HS-27A (cell line): ENCODE measurements at regions not wholly inside any gene's neighbourhood (a gene's known extent, or its start where the extent isn't known, plus 50 kb on each side); places are given as distances from the start of the nearest gene placed in this dataset.
"Not testable (repeated sequence)": the region's sequence is repeated elsewhere in the genome, so short reads cannot be mapped to it uniquely, and the experiment has no call there.

Experiments
- DNase-seq: peaks from one replicate; pipeline ENCODE4 v3.0.0-alpha.2; 2012; ENCODE audit warnings: low read depth, missing footprints

GRCh38 chr9:119917175-119917574 lies 547.9 kb upstream of the BRINP1 start:
- no peak for DNase-seq

DNA sequence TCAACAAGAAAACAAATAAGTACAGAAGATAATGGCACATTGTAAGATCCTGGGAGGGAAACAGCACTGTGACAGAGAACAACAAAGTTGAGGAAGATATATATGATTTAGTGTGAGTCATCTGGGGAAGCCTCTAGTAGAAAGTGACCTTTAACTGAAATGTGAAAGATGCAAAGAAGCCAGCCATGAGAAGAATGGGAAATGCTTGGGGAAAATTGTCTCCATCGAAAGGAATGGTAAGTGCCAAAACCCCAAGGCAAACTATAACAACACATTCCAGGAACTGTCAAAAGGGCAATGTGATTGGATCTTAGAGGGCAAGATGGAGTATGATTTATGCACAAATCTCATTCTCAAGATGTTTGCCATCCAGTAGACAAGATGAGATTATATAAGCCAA lies 537.8 kb upstream of the BRINP1 start:
- no peak for DNase-seq

GRCh38 chr9:119905724-119906123 lies 536.5 kb upstream of the BRINP1 start:
- DNase-seq = no peak

- DNase-seq = no peak
Measured at GRCh38 chr9:119903851-119904250, 534.6 kb upstream of the BRINP1 start.

DNA sequence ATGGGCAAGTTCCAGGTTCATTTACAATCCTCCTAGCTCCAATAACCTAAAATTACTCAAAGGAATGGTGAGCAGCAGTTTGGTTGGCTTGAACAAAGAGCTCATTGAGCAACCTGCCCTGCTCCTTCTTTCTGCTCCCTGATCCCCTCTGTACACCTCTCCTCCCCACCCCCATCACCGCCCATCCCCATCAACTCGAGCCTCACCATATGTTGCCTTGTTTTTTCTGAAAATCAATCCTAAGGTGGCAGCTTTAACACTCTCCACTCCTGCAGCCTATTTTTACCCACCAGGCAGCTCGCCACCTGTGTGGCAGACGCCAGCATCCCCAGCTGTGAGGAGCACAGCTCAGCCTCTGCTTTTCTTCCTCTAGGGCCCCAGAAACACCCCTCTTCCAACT lies 533.4 kb upstream of the BRINP1 start:
- no peak for DNase-seq

GRCh38 chr9:119898316-119898715 lies 529.1 kb upstream of the BRINP1 start:
- DNase-seq = no peak

GRCh38 chr9:119884438-119884837 lies 515.2 kb upstream of the BRINP1 start:
- no peak for DNase-seq

DNA sequence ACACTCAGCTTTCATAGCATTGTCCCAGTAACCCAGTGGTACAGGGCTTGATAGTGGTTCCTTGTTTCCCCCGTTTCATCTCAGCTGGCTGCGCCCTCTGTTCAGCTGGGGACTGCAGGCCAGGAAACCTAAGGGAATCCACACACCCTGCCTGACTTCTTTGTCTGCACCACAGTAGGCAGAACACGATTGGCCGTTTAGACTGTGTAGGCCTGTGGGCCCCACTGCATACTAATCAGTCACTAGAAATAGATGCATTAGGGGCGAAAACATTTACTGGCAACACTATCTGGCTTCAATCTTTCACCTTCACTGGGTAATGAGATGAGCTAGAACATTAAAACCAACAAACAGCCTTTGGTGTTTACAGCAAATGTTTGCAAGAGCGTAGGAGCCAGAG lies 512.7 kb upstream of the BRINP1 start:
- no peak for DNase-seq

- DNase-seq = no peak
Measured at GRCh38 chr9:119880361-119880760, 511.1 kb upstream of the BRINP1 start.

DNA sequence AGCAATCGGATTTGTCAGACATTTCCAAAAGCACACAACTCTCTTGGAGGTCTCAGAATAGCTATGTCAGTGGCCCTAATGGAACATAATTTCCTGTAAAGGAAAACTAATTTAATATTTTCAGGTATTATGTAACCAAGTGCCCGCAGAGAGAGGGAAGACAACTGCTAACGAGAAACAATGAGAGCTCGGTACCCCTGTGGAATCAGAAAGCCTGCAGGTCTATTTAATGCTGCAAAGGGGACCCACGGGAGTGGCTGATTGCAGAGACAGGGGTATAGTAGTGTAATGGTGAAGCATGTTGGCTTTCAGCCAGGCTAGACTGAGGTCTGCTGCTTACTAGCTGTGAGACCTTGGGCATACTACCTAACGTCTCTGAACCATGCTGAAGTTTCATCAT lies 508.1 kb upstream of the BRINP1 start:
- no peak for DNase-seq

GRCh38 chr9:119873877-119874276 lies 504.6 kb upstream of the BRINP1 start:
- no peak for DNase-seq

DNA sequence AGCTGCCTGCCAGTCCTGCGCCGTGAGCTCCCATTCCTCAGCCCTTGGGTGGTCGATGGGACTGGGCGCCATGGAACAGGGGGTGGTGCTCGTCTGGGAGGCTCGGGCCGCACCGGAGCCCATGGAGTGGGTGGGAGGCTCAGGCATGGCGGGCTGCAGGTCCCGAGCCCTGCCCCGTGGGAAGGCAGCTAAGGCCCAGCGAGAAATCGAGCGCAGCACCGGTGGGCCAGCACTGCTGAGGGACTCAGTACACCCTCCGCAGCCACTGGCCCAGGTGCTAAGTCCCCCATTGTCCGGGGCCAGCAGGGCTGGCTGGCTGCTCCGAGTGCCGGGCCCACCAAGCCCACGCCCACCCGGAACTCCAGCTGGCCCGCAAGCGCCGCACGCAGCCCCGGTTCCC lies 501.0 kb upstream of the BRINP1 start:
- DNase-seq = not testable (repeated sequence)

- DNase-seq = no peak
Measured at GRCh38 chr9:119868694-119869093, 499.5 kb upstream of the BRINP1 start.

DNA sequence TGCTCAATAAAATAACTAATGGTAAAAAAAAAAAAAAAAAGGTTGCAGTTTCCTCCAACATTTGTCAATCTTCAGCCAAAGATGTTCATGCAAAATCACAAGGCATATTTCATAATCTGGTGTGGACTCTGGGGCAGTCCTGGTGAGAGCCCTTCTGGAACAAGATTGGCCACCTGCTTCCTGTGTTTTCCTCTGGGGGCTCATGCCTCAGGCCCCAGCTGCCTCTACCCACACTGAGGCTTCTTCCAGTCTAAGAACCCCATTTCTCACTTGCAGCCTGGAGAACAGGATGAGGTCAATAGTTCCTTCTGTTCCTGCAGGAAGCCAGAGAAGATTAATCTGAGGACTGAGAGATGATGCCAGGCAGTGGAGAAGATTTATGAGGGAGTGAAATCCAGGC lies 492.6 kb upstream of the BRINP1 start:
- no peak for DNase-seq

- DNase-seq = no peak
Measured at GRCh38 chr9:119859128-119859527, 489.9 kb upstream of the BRINP1 start.

DNA sequence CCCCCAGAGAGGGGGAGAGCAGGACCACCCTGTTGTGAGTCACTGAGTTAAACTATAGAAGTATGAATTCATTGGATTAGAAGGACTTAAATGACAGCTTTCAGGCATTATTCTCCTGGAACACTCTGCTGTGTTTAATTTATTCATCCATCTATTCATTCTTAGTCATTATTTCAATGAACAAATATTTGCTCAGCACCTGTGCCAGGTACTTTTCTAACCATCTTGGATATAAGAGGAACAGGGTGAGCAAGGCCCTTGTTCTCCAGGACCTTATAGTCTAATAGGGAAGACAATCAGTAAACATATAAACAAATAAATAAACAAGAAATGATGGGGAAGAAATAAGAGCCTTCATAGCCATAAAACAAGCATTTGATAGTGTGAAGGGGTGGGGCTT lies 483.9 kb upstream of the BRINP1 start:
- DNase-seq = no peak

GRCh38 chr9:119852390-119852789 lies 483.2 kb upstream of the BRINP1 start:
- DNase-seq = no peak

GRCh38 chr9:119844431-119844830 lies 475.2 kb upstream of the BRINP1 start:
- no peak for DNase-seq

DNA sequence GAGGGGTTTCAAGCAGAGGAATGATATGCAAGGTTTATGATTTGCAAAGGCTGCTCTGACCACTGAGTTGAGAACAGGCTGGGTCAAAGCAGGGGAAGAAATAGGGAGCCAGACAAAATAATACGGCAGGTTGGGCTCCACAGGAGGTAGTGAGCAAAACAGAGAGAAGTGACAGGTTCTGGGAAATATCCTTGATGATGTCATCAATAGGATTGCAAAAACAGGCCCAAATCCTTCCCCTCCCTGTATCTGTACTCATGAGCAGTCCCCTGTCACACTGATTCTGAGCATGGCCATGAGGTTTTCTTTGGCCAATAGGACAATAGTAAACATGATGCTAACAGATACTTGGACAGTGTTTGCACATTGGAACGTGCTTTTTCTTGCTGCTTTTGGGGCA lies 471.8 kb upstream of the BRINP1 start:
- no peak for DNase-seq

DNA sequence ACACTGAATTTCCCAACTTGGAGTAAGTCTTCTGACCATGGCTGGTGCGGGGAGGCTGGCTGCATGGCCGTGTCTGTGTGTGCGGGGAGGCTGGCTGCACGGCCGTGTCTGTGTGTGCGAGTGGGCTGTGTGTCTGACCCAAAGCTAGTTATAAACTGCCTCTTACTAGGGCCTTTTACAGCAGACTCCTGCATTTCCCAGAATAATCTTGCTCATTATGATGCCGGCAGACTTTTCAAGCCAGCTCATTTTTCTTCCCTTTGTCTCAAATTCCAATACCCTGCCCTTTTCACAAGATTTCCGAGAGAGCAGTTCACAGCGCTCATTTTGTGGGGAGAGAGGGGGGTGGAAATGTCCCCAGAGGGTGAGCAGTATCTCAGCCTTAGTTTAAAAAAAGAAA lies 470.7 kb upstream of the BRINP1 start:
- no peak for DNase-seq

GRCh38 chr9:119838210-119838609 lies 469.0 kb upstream of the BRINP1 start:
- DNase-seq = peak; percentile 34

DNA sequence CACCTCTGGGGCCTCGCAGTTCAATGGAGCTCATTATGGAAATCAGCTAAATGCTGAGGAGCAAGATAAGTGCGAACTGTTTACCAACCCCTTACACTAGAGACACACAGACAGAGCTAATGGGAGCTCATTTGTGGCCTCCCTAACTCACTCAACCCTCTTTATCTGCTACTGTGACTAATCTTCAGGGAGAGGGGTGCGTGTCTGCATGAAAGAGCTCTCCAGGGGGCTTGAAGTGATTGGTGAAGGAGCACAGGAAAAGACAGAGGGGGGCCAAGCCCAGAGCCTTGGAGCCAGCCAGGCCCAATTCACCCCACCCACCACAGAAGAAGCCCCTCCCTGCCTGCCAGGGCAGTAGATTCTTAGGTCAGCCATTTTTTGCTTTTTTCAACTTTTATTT lies 466.8 kb upstream of the BRINP1 start:
- DNase-seq = no peak

GRCh38 chr9:119834064-119834620 lies 464.9 kb upstream of the BRINP1 start:
- no peak for DNase-seq

GRCh38 chr9:119831309-119831708 lies 462.1 kb upstream of the BRINP1 start:
- no peak for DNase-seq

- no peak for DNase-seq
Measured at GRCh38 chr9:119829748-119830147, 460.5 kb upstream of the BRINP1 start.
